Activated effector memory CD4-positive, alpha-beta T cell treated with Interleukin-2 at 50 U/mL for 16 hours (primary cell): ENCODE measurements at regions not wholly inside any gene's neighbourhood (a gene's known extent, or its start where the extent isn't known, plus 50 kb on each side); places are given as distances from the start of the nearest gene placed in this dataset.
"Not testable (repeated sequence)": the region's sequence is repeated elsewhere in the genome, so short reads cannot be mapped to it uniquely, and the experiment has no call there.

Experiments used
- DNase-seq: peaks from one replicate; pipeline ENCODE4 v3.0.0-alpha.2; 2020

DNA sequence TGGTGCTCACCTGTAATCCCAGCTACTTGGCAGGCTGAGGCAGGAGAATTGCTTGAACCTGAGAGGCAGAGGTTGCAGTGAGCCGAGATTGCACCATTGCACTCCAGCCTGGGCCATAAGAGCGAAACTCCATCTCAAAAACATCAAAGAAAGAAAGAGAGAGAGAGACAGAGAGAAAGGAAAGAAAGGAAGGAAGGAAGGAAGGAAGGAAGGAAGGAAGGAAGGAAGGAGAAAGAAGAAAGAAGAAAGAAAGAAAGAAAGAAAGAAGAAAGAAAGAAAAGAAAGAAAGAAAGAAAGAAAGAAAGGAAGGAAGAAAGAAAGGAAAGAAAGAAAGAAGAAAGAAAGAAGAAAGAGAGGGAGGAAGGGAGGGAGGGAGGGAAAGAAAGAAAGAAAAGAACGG, 69.4 kb upstream of the SLC25A33 start:
- DNase-seq = not testable (repeated sequence)

DNA sequence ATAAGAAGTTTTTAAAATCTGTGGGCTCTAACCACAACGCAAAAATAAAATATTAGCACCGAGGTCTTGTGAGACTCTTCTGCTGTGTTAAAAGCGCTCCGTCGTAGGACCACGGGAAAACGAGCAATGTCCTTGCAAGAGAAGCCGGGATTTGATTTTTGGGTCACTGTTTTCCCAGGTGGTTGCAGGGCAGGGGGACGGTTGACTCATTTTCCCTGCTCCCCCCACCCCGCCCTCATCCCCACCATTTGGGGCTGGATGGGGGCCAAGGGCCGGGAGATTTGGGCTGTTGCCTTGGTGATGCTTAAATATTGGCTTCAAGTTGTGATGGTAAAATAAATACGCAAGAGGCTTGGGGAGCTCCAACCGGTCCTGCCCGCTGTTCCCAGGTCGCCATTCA, 67.6 kb upstream of the SLC25A33 start:
- DNase-seq = no peak

DNA sequence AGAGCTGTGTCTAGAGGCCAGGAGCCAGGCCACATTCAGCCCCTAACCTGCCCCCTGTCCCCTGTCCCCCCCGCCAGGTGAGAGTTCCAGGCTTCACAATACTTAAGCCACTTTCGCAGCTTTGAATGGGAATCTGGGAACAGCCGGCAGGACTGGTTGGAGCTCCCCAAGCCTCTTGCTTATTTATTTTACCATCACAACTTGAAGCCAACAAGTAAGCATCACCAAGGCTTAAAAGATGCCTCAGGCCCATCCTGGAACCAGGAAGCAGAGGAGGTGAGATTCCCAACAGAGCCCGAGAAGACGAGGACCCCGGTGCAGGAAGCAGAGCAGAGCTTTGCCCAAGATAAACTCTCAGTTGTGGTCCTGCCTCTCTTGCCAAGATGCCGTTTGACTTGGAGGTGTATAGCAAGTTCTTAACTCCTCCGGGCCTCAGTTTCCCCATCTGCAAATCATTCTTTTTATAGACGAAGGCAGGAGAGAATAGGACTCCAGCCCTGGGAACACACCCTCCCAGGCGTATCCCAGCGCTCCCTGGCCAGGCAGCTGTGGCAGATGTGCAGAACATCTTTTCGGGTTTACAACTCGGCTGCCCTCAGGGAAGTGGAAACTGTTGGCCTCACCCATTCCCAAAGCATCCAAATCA, 66.8 kb upstream of the SLC25A33 start:
- DNase-seq = no peak

DNA sequence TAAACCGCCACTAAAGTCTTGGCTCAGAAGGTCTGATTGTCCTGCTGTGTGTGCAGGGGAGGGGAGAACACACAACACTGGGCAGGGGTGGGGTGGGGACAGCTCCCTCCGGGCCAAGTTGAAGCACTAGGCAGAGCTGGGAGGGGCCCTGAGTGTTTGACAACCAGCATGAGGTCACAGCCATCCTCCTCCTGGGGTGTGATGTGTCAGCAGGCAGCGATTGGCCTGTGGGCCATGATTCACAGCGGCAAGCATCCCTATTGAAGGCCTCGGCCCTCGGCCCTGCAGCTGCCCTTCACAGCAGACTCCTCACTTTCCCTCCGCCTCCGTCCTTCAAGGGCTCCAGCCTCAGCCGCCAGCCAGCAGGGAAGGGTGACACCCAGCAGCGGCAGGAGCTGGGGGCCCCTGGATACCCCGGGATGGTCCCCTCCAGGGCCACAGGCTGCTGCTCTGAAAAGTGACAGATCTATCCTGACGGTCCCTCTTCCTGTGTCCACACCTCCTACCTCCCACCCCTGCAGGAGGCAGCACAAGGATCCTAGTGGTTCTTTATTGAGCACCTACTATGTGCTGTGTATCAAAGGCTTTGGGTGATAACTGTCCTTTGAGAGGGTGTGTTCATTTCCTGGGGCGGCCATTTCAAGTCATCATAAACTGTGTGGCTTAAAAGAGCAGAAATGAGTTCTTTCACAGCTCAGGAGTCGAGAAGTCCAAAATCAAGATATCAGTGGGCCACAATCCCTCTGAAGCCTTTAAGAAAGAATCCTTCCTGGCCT, 66.0 kb upstream of the SLC25A33 start:
- DNase-seq = no peak

GRCh38 chr1:9475061-9475627, 64.1 kb upstream of the SLC25A33 start:
- DNase-seq = no peak

GRCh38 chr1:9476790-9477463, 62.3 kb upstream of the SLC25A33 start:
- DNase-seq = no peak

DNA sequence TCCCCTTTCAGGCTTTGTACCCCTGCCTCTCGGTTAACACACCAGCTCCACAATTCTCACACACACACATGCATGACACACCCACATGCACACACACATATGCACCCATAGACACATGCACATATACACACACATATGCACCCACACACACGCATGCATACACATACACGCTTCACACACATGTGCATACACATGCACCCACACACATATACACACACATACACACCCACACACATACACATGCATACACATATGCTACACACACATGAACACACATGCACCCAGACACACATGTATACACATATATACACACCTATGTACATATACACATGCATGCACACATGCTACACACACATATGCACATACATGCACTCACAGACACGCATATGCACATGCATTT, 61.7 kb upstream of the SLC25A33 start:
- no peak for DNase-seq

- DNase-seq = no peak
Observed at GRCh38 chr1:9478021-9478420, 61.2 kb upstream of the SLC25A33 start.

- DNase-seq = no peak
Observed at GRCh38 chr1:9481048-9481447, 58.2 kb upstream of the SLC25A33 start.

- no peak for DNase-seq
Observed at GRCh38 chr1:9482403-9482802, 56.9 kb upstream of the SLC25A33 start.

GRCh38 chr1:9482816-9483572, 56.3 kb upstream of the SLC25A33 start:
- DNase-seq = no peak

DNA sequence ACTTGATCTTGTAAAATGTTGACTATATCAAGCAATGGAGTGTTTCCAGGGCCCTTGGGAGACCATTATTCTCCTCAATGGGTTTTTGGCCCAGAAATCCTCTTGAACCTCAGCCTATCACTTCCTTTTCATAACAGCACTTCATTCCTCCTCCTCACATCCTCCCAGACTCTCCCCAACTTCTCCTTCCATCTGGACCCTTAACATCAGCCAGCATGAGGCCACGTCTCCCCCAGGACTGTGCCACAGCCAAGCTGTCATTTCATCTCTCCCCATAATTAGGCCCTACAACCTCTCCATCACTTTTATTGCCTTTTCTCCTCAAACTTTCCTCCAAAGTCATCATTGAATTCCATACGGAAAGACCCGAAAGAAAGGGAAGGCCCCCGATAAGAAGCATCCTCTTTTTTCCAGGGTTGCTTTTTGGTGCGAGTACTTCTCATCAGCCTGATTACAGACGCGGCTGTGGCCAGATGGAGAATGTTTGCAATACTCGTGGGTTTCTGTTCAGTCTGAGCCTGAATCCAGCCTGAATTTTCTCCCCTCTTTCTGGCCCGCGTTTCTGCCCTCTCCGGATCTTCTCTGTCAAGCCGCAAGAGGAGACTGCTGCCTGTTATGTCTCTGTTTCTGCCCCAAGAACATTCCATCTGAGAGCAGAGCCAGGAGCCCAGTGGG, 52.7 kb upstream of the SLC25A33 start:
- DNase-seq = no peak
